ENCODE measurements at regions not wholly inside any gene's neighbourhood (a gene's known extent, or its start where the extent isn't known, plus 50 kb on each side); places are given as distances from the start of the nearest gene placed in this dataset.

- no peak for TF ChIP-seq CTCF (conservative IDR thresholded peaks at IDR 0.05 in 1 of 2, IDR thresholded peaks at IDR 0.05 in 1 of 2; ENCODE audit: extremely low read depth in 1 of 2, insufficient read depth in 1 of 2, low read depth in 1 of 2, low read length in 2 of 2)
- TF ChIP-seq EZH2 (IDR thresholded peaks at IDR 0.05; ENCODE audit: borderline replicate concordance, low read length) = no peak
Measured at GRCh38 chr7:52842202-52842900, 193.1 kb upstream of the POM121L12 start.

All from mammary epithelial cell (primary cell).